Uterus (tissue), 2 donors: ENCODE measurements at regions not wholly inside any gene's neighbourhood (a gene's known extent, or its start where the extent isn't known, plus 50 kb on each side); places are given as distances from the start of the nearest gene placed in this dataset.

Experiments used
- CTCF ChIP-seq, 4 experiments: fragments of 200-600 bp in 2 of 4; fragments of 450-650 bp in 2 of 4; sonication (generic) in 2 of 4; IDR thresholded peaks; one replicate each; pipeline ENCODE4 v1.5.1; 2016 to 2019; ENCODE audit warnings: antibody characterized with exemption in 4 of 4, mild to moderate bottlenecking in 2 of 4, moderate library complexity in 1 of 4
- POLR2A ChIP-seq, 2 donors: fragments of 450-650 bp; IDR thresholded peaks; one replicate each; pipeline ENCODE4 v1.6.1; 2016; ENCODE audit warnings: antibody characterized with exemption in 2 of 2, mild to moderate bottlenecking in 1 of 2, moderate library complexity in 1 of 2

GRCh38 chr1:99407018-99407417 lies 142.7 kb downstream of the PLPPR4 start:
- TF ChIP-seq CTCF (IDR thresholded peaks at IDR 0.05) (no peak), POLR2A (IDR thresholded peaks at IDR 0.05) (no peak)
